K562 (cell line): ENCODE measurements at regions not wholly inside any gene's neighbourhood (a gene's known extent, or its start where the extent isn't known, plus 50 kb on each side); places are given as distances from the start of the nearest gene placed in this dataset.

Source experiments
- CBX1 ChIP-seq: sonication (generic); IDR thresholded peaks from 2 replicates; pipeline ENCODE4 v1.6.1; 2016; ENCODE audit warnings: antibody characterized with exemption, low read depth, mild to moderate bottlenecking
- CC2D1A ChIP-seq: fragments of 450-650 bp; IDR thresholded peaks from 2 replicates; pipeline ENCODE4 v1.6.1; 2017; ENCODE audit warnings: mild to moderate bottlenecking
- FOS ChIP-seq: IDR thresholded peaks from 3 replicates; pipeline ENCODE4 v1.6.1; 2011; ENCODE audit not compliant: insufficient read length; ENCODE audit errors: extremely low read depth
- JUNB ChIP-seq: fragments of 450-650 bp; formaldehyde crosslinking; conservative IDR thresholded peaks from 2 replicates; pipeline ENCODE4 v1.4.0; 2020; ENCODE audit warnings: mild to moderate bottlenecking
- MEF2D ChIP-seq: conservative IDR thresholded peaks from 2 replicates; pipeline ENCODE4 v1.6.1; 2016; ENCODE audit warnings: low read depth, missing genetic modification characterization, missing compliant biosample characterization
- POLR2AphosphoS5 ChIP-seq: IDR thresholded peaks from 2 replicates; pipeline ENCODE4 v1.6.1; 2011; ENCODE audit warnings: mild to moderate bottlenecking, low read depth, low read length, moderate library complexity; ENCODE audit not compliant: control insufficient read depth, insufficient read depth
- ZSCAN29 ChIP-seq: fragments of 450-650 bp; IDR thresholded peaks from 2 replicates; pipeline ENCODE4 v1.6.1; 2017
- TF ChIP-seq, protein P1 (sequence below), 3 experiments: IDR thresholded peaks in 2 of 3; conservative IDR thresholded peaks in 1 of 3; 2 replicates each; pipeline ENCODE4 v1.5.1; 2011 to 2012; ENCODE audit warnings: low read length in 3 of 3, mild to moderate bottlenecking in 3 of 3, control low read depth in 2 of 3, improper control_type of control experiment in 1 of 3, inconsistent platforms in 1 of 3, low read depth in 1 of 3, mixed read lengths in 1 of 3, moderate library complexity in 1 of 3; ENCODE audit not compliant: insufficient read depth in 2 of 3
- TF ChIP-seq, protein P2 (sequence below): sonication (generic); formaldehyde crosslinking; IDR thresholded peaks from 2 replicates; pipeline ENCODE4 v1.8.1; 2022; ENCODE audit warnings: missing genetic modification reagents

DNA sequence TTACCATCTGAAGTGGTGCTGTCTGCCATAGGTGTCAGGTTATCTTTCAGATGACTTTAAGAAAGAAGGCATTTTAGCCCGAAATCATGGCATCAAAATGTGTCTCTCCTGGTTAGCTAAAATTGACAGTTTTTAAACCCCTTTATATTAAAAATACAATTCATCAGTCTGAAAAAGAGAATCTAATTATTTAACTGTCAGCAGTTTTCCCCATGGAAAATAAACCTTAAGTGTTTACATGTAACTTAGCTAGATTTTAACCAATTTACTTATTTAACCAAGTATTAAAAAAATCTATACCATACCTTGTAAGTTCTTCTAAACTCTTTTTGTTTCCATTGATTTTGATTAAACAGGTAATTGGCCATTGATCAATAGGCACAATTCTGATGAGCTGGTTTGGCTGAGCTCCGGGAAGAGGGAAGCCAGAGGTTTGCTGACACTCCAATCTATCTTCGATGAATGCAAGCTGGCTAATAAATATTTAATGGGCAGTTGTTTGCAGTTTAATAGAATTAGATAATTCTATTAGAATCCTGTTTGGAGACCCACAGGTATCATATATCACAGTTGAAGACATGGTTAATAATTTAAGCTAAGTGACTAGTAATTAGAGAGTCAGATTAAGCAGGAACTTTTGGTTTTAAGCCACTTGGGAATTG, 114.0 kb downstream of the MAT2B start:
- no peak for TF ChIP-seq JUNB (CRISPR knock-in tag)
- TF ChIP-seq ZSCAN29: no peak
- TF ChIP-seq, protein P1, sequence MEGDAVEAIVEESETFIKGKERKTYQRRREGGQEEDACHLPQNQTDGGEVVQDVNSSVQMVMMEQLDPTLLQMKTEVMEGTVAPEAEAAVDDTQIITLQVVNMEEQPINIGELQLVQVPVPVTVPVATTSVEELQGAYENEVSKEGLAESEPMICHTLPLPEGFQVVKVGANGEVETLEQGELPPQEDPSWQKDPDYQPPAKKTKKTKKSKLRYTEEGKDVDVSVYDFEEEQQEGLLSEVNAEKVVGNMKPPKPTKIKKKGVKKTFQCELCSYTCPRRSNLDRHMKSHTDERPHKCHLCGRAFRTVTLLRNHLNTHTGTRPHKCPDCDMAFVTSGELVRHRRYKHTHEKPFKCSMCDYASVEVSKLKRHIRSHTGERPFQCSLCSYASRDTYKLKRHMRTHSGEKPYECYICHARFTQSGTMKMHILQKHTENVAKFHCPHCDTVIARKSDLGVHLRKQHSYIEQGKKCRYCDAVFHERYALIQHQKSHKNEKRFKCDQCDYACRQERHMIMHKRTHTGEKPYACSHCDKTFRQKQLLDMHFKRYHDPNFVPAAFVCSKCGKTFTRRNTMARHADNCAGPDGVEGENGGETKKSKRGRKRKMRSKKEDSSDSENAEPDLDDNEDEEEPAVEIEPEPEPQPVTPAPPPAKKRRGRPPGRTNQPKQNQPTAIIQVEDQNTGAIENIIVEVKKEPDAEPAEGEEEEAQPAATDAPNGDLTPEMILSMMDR (IDR thresholded peaks at IDR 0.05 in 2 of 3, conservative IDR thresholded peaks at IDR 0.05 in 1 of 3; ENCODE audit: insufficient read depth in 2 of 3, low read depth in 1 of 3, low read length in 3 of 3): no peak
- TF ChIP-seq POLR2AphosphoS5: no peak
- no peak for TF ChIP-seq MEF2D (tag)
- TF ChIP-seq FOS: no peak
- no peak for TF ChIP-seq CC2D1A
- TF ChIP-seq, protein P2, sequence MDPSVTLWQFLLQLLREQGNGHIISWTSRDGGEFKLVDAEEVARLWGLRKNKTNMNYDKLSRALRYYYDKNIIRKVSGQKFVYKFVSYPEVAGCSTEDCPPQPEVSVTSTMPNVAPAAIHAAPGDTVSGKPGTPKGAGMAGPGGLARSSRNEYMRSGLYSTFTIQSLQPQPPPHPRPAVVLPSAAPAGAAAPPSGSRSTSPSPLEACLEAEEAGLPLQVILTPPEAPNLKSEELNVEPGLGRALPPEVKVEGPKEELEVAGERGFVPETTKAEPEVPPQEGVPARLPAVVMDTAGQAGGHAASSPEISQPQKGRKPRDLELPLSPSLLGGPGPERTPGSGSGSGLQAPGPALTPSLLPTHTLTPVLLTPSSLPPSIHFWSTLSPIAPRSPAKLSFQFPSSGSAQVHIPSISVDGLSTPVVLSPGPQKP (CRISPR knock-in tag): no peak
- TF ChIP-seq CBX1: no peak
